H1 (cell line): ENCODE measurements at regions not wholly inside any gene's neighbourhood (a gene's known extent, or its start where the extent isn't known, plus 50 kb on each side); places are given as distances from the start of the nearest gene placed in this dataset.

ENCODE experiments used
- TF ChIP-seq, protein P1 (sequence below): IDR thresholded peaks from 2 replicates; pipeline ENCODE4 v1.6.1; 2011; ENCODE audit warnings: low read depth, mild to moderate bottlenecking, low read length; ENCODE audit not compliant: insufficient read depth

DNA sequence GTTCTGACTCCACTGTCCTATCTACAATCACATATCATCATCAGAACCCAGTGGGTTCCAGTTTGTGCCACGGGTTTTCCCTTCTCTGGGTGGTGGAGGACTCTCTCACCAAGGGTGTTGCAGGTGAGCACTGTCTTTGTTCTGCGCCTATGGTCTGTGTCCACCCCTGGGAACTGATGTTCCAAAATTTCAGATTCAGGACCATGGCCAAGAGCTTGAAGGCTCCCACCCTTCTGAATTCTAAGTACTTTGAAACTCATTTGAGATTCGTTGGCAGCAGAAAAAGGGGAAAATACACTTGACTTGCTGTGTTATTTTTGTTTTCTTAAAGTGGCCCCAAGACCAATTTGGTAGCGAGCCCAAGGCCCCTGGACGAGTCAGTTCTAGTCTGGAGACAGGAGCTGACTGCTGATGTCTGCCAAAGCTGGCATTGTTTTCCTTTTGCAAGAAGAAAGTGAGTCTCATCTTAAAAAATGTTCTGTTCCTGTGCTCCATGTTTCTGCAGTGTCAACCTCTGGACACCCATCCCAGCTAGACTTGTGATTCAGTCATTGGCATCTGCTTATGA is 310.9 kb downstream of the HAPSTR1 start (continued):
- TF ChIP-seq, protein P1, sequence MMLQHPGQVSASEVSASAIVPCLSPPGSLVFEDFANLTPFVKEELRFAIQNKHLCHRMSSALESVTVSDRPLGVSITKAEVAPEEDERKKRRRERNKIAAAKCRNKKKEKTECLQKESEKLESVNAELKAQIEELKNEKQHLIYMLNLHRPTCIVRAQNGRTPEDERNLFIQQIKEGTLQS = no peak
